A673 (cell line): ENCODE measurements at regions not wholly inside any gene's neighbourhood (a gene's known extent, or its start where the extent isn't known, plus 50 kb on each side); places are given as distances from the start of the nearest gene placed in this dataset.
"Not testable (repeated sequence)": the region's sequence is repeated elsewhere in the genome, so short reads cannot be mapped to it uniquely, and the experiment has no call there.

Experiments
- BruUV-seq: library from RNA; stranded (reverse); fragments of 400-500 nt; replicated peaks from 2 replicates; lab custom pipeline; 2021; lab: Mats Ljungman, UMichigan
- CTCF ChIA-PET: fragments of 300-600 bp; sonication (Branson Sonifier 250); formaldehyde crosslinking; loops from one replicate; lab custom pipeline; 2022; ENCODE audit warnings: antibody characterized with exemption; lab: Charles Lee
- POLR2A ChIA-PET: fragments of 300-600 bp; sonication (Branson Sonifier 250); formaldehyde crosslinking; loops from one replicate; lab custom pipeline; 2022; ENCODE audit warnings: antibody characterized with exemption; ENCODE audit not compliant: low non-redundant PET; lab: Charles Lee
- DNase-seq: peaks from one replicate; pipeline ENCODE4 v3.0.0-alpha.2; 2015; ENCODE audit warnings: low spot score
- H3K27ac ChIP-seq: fragments of 200-600 bp; sonication (generic); 2 replicates; pipeline ENCODE4 v1.5.1; 2016; ENCODE audit warnings: mixed run types, low read depth, mild to moderate bottlenecking, mixed read lengths, antibody characterized with exemption, low read length; ENCODE audit not compliant: poor library complexity, severe bottlenecking
- H3K27me3 ChIP-seq: fragments of 200-600 bp; sonication (generic); replicated peaks from 2 replicates; pipeline ENCODE4 v1.6.1; 2017; ENCODE audit warnings: mixed run types, low read depth, mild to moderate bottlenecking, mixed read lengths, antibody characterized with exemption, low read length; ENCODE audit not compliant: insufficient read depth, poor library complexity
- H3K36me3 ChIP-seq: fragments of 200-600 bp; sonication (generic); 2 replicates; pipeline ENCODE4 v1.6.1; 2016; ENCODE audit warnings: mixed run types, mild to moderate bottlenecking, mixed read lengths, antibody characterized with exemption, low read length; ENCODE audit not compliant: insufficient read depth, poor library complexity, severe bottlenecking
- H3K4me1 ChIP-seq: fragments of 200-600 bp; sonication (generic); 2 replicates; pipeline ENCODE4 v1.6.1; 2017; ENCODE audit warnings: mixed run types, mild to moderate bottlenecking, mixed read lengths, antibody characterized with exemption, low read length; ENCODE audit not compliant: insufficient read depth, poor library complexity, severe bottlenecking
- H3K4me3 ChIP-seq: fragments of 200-600 bp; sonication (generic); 2 replicates; pipeline ENCODE4 v1.5.1; 2016; ENCODE audit warnings: low read depth, mixed run types, mild to moderate bottlenecking, mixed read lengths, low read length; ENCODE audit not compliant: poor library complexity, severe bottlenecking
- H3K9me3 ChIP-seq: fragments of 200-600 bp; sonication (generic); 2 replicates; pipeline ENCODE4 v1.6.1; 2016; ENCODE audit warnings: mixed run types, low read depth, mild to moderate bottlenecking, mixed read lengths, antibody characterized with exemption, low read length; ENCODE audit not compliant: poor library complexity, severe bottlenecking
- EZH2 ChIP-seq: fragments of 200-600 bp; sonication (generic); IDR thresholded peaks from 2 replicates; pipeline ENCODE4 v1.6.1; 2017; ENCODE audit warnings: borderline replicate concordance, low read depth, mild to moderate bottlenecking, mixed read lengths, antibody characterized with exemption, low read length; ENCODE audit not compliant: poor library complexity, severe bottlenecking
- intact Hi-C: fragments of 100-400 bp; cut with micrococcal nuclease; formaldehyde crosslinking; loops from one replicate; pipeline ENCODE4 v1.10.0; 2022; ENCODE audit not compliant: unreplicated experiment
- TF ChIP-seq, protein P1 (sequence below): fragments of 300-800, 200-600 bp; sonication (generic); conservative IDR thresholded peaks from 2 replicates; pipeline ENCODE4 v1.5.1; 2017; ENCODE audit warnings: low read depth, mild to moderate bottlenecking, antibody characterized with exemption, low read length, moderate library complexity, mixed read lengths

DNA sequence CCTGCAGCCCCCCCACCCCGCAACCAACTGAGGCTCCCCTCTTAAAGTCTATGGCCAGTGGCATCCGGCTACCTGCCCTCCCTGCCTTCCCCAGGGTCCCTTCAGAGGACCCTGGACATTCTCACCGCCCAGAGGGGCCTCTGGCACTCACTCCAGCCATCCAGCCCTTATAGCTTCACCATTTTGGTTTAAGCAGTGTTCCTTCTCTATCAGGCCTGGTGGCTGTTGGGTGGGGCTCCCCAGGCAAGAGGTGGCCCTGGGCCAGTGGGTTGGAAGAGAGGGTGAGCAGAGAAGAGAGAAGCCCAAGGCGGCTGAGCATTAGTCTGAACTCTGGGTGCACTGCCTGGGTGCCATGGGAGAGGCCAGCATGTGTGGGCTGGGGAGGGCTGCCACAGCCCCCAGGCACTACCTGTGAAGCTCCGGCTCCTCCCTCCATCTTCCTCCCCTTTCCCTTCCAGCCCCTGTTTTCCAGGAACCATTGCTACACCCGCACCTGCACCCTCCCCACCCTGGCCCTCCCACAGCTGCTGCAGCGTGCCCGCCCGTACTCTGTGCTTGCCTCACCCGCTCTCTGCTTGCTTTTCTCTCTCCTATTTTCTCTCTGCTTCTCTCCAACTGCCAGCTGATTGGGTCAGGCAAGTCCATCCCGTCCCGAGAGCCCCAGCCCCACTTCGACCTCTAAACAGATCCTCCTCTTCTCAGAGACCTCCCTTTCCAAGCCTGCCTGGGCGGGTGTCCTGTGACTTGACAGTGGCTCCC, 168.2 kb downstream of the TBC1D2B start:
- H3K27ac ChIP-seq = no peak overlapping the region
- ChIA-PET POLR2A (no interaction called here), CTCF (interaction anchor here (0.9 kb wide), 1 partner anchor 9 kb away, joined by 9 read pairs; no protein-coding TSS in a partner anchor)
- H3K27me3 ChIP-seq = no peaks in the 10 kb centered on the region
- H3K4me3 ChIP-seq = no peak overlapping the region
- TF ChIP-seq EZH2 = no peak
- TF ChIP-seq, protein P1, sequence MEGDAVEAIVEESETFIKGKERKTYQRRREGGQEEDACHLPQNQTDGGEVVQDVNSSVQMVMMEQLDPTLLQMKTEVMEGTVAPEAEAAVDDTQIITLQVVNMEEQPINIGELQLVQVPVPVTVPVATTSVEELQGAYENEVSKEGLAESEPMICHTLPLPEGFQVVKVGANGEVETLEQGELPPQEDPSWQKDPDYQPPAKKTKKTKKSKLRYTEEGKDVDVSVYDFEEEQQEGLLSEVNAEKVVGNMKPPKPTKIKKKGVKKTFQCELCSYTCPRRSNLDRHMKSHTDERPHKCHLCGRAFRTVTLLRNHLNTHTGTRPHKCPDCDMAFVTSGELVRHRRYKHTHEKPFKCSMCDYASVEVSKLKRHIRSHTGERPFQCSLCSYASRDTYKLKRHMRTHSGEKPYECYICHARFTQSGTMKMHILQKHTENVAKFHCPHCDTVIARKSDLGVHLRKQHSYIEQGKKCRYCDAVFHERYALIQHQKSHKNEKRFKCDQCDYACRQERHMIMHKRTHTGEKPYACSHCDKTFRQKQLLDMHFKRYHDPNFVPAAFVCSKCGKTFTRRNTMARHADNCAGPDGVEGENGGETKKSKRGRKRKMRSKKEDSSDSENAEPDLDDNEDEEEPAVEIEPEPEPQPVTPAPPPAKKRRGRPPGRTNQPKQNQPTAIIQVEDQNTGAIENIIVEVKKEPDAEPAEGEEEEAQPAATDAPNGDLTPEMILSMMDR = no peak
- no peaks in the 10 kb centered on the region for H3K36me3 ChIP-seq
- intact Hi-C loops = no loop called here
- no peaks in the 10 kb centered on the region for H3K4me1 ChIP-seq
- H3K9me3 ChIP-seq = no peaks in the 10 kb centered on the region
- DNase-seq = no peak
- no TSS peak for BruUV-seq

DNA sequence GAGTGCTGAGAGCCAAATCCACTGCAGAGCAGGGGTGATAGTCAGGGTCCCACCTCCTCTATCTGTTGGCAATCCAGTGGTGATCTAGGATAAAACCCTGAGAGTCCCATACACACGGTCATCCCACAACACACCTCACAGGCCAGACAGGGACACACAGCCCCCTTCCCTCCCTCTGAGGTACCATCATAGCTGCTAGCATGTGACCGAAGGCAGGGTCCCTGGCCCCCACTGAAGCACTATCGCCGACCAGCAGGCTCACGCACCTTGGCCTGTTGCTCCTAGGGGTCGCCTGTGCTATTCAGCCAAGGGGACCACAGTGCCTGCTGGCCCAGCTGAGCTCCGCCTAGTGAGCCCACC, 168.8 kb downstream of the TBC1D2B start:
- H3K4me1 ChIP-seq, H3K4me3 ChIP-seq, CTCF ChIA-PET, H3K9me3 ChIP-seq, H3K27me3 ChIP-seq, H3K27ac ChIP-seq, intact Hi-C loops, BruUV-seq, POLR2A ChIA-PET, H3K36me3 ChIP-seq, DNase-seq: not testable (repeated sequence)

DNA sequence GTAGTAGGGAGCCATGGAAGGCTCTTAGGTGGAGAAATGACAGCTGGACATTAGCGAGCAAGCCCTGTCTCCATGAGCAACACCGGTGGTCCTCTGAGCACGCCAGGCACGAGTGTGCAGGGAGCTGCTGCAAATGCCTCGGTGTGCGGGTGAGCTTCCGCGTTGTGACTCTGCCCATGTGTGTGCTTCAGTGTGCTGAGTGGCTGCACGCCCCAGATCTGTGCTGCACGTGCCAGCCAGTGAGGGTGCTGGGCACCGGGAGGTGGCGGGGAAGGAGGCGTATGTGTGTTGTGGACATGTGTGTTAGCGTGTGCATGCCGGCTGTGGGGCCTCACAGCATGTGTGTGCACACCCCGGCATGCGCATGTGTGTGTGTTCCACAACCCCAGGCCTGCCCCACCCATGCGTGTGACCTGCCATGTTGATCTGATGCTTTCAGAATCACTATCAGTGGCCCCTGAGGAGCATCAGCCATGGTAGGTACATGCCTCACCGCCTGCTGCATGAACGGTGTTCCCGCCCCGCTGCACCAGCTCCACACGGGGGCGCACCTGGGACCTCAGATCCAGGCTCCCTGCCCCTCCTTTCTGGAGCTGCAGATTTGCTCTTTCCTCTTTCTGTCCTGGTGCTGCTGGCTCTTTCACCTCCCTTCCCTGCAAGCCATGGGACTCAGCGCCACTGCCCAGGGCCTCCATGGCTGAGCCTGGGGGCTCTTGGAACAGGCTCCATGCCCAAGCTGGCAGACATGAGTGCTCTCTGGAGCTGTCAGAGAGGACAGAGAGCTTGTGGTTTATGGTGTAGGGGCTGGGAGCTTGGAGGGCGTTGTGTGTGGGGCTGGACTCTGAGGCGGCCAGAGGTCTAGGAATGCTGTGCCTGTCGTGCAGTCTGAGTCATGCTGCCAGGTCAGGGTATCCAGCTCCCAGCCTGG, 169.4 kb downstream of the TBC1D2B start:
- ChIA-PET POLR2A (no interaction called here), CTCF (no interaction called here)
- Histone ChIP-seq H3K4me1 (no peaks in the 10 kb centered on the region), H3K27me3 (no peaks in the 10 kb centered on the region), H3K27ac (no peak overlapping the region), H3K36me3 (no peaks in the 10 kb centered on the region), H3K4me3 (no peak overlapping the region), H3K9me3 (no peaks in the 10 kb centered on the region)
- TF ChIP-seq, protein P1 = peak; percentile 61
- no peak for TF ChIP-seq EZH2
- no TSS peak for BruUV-seq
- intact Hi-C loops = no loop called here
- DNase-seq = peak; percentile 65

DNA sequence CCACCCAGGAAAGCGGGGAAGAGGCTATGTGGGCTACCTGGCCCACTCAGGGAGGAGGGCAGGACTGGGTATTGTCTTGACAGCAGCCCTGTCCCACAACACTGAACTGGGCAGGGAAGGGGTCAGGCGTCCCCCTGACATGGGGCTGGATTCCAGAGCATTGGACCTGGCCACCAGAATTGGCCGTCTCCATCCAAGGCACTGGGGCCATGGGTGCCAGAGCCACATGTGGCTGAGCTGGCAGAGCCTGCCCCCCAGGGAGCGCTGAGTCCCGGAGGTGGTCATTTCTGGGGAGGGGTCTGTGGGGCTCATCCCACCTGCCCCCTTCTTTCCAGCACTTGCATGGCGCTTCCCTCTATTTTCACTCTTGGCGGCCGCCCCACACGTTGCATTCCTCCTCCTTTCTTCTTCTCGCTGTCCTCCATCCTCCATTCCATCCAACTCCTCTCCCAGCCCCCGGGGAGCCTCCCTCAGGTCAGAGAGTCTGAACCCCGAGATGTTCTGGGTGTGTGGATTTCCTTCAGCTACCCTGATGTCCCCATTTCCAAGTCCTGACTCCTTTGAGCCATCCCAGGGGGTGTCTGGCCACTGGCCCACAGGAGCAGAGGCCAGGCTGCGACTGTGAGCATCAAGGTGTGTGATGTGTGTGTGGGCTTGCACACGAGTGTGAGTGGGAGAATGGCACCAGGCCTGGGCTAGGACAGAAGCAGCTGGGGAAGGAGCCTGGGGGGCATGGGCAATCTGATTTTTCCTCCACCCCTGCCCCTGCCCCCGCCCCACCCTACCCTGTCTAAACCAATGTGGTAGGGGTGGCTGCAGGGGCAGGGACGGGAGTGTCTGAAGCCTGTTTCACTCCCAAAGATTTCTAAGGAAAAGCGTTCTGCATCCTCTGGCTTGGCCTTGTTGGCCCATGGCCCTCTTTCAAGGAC, 171.2 kb downstream of the TBC1D2B start:
- H3K4me1 ChIP-seq, intact Hi-C loops, H3K4me3 ChIP-seq, H3K9me3 ChIP-seq, CTCF ChIA-PET, H3K27me3 ChIP-seq, H3K36me3 ChIP-seq, DNase-seq, H3K27ac ChIP-seq, BruUV-seq, POLR2A ChIA-PET: not testable (repeated sequence)
